ENCODE measurements at regions not wholly inside any gene's neighbourhood (a gene's known extent, or its start where the extent isn't known, plus 50 kb on each side); places are given as distances from the start of the nearest gene placed in this dataset.

GRCh38 chr11:106413222-106413621 lies 335.8 kb downstream of the AASDHPPT start (continued):
- TF ChIP-seq, protein P1, sequence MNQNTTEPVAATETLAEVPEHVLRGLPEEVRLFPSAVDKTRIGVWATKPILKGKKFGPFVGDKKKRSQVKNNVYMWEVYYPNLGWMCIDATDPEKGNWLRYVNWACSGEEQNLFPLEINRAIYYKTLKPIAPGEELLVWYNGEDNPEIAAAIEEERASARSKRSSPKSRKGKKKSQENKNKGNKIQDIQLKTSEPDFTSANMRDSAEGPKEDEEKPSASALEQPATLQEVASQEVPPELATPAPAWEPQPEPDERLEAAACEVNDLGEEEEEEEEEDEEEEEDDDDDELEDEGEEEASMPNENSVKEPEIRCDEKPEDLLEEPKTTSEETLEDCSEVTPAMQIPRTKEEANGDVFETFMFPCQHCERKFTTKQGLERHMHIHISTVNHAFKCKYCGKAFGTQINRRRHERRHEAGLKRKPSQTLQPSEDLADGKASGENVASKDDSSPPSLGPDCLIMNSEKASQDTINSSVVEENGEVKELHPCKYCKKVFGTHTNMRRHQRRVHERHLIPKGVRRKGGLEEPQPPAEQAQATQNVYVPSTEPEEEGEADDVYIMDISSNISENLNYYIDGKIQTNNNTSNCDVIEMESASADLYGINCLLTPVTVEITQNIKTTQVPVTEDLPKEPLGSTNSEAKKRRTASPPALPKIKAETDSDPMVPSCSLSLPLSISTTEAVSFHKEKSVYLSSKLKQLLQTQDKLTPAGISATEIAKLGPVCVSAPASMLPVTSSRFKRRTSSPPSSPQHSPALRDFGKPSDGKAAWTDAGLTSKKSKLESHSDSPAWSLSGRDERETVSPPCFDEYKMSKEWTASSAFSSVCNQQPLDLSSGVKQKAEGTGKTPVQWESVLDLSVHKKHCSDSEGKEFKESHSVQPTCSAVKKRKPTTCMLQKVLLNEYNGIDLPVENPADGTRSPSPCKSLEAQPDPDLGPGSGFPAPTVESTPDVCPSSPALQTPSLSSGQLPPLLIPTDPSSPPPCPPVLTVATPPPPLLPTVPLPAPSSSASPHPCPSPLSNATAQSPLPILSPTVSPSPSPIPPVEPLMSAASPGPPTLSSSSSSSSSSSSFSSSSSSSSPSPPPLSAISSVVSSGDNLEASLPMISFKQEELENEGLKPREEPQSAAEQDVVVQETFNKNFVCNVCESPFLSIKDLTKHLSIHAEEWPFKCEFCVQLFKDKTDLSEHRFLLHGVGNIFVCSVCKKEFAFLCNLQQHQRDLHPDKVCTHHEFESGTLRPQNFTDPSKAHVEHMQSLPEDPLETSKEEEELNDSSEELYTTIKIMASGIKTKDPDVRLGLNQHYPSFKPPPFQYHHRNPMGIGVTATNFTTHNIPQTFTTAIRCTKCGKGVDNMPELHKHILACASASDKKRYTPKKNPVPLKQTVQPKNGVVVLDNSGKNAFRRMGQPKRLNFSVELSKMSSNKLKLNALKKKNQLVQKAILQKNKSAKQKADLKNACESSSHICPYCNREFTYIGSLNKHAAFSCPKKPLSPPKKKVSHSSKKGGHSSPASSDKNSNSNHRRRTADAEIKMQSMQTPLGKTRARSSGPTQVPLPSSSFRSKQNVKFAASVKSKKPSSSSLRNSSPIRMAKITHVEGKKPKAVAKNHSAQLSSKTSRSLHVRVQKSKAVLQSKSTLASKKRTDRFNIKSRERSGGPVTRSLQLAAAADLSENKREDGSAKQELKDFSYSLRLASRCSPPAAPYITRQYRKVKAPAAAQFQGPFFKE (tag by site-specific recombination; IDR thresholded peaks at IDR 0.05; ENCODE audit: borderline replicate concordance) = no peak

DNA sequence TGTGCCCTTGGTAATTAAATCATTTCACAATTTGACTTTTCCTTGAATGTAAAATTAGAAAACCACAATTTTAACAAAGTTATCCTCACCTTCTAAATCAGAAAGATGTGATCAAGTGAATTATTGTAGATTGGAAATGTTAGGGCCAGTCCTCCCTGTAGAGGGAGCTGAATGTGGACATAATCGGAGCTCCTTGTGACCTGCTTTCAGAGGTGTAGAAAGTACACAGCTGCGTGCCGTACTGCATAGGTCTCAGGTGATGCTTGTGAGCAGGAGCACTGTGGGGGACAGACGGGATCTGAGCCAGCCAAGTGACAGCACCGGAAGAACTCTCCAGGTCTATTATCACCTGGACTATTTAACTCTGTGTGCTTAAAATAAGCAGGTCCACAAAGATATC lies 338.0 kb downstream of the AASDHPPT start:
- CTCF ChIA-PET = interaction anchor here (0.6 to 1.7 kb wide), 2 partner anchors 38 to 167 kb away, joined by 3 read pairs; no protein-coding TSS in a partner anchor

More for the DNA sequence above, 338.0 kb downstream of the AASDHPPT start:
- TF ChIP-seq ZNF600 (tag by site-specific recombination; IDR thresholded peaks at IDR 0.05) = no peak
- TF ChIP-seq ZNF677 (tag by site-specific recombination; IDR thresholded peaks at IDR 0.05) = no peak
- TF ChIP-seq OVOL3 (tag by site-specific recombination; IDR thresholded peaks at IDR 0.05) = no peak
- TF ChIP-seq ZNF350 (tag by site-specific recombination; IDR thresholded peaks at IDR 0.05) = no peak
- no peak for TF ChIP-seq ZNF324 (tag by site-specific recombination; IDR thresholded peaks at IDR 0.05)
- no peak for TF ChIP-seq ZSCAN18 (tag by site-specific recombination; IDR thresholded peaks at IDR 0.05)
- TF ChIP-seq, protein P2, sequence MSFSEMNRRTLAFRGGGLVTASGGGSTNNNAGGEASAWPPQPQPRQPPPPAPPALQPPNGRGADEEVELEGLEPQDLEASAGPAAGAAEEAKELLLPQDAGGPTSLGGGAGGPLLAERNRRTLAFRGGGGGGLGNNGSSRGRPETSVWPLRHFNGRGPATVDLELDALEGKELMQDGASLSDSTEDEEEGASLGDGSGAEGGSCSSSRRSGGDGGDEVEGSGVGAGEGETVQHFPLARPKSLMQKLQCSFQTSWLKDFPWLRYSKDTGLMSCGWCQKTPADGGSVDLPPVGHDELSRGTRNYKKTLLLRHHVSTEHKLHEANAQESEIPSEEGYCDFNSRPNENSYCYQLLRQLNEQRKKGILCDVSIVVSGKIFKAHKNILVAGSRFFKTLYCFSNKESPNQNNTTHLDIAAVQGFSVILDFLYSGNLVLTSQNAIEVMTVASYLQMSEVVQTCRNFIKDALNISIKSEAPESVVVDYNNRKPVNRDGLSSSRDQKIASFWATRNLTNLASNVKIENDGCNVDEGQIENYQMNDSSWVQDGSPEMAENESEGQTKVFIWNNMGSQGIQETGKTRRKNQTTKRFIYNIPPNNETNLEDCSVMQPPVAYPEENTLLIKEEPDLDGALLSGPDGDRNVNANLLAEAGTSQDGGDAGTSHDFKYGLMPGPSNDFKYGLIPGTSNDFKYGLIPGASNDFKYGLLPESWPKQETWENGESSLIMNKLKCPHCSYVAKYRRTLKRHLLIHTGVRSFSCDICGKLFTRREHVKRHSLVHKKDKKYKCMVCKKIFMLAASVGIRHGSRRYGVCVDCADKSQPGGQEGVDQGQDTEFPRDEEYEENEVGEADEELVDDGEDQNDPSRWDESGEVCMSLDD (tag by site-specific recombination; IDR thresholded peaks at IDR 0.05) = no peak
- TF ChIP-seq ZNF785 (tag by site-specific recombination; IDR thresholded peaks at IDR 0.05) = no peak
- TF ChIP-seq, protein P3, sequence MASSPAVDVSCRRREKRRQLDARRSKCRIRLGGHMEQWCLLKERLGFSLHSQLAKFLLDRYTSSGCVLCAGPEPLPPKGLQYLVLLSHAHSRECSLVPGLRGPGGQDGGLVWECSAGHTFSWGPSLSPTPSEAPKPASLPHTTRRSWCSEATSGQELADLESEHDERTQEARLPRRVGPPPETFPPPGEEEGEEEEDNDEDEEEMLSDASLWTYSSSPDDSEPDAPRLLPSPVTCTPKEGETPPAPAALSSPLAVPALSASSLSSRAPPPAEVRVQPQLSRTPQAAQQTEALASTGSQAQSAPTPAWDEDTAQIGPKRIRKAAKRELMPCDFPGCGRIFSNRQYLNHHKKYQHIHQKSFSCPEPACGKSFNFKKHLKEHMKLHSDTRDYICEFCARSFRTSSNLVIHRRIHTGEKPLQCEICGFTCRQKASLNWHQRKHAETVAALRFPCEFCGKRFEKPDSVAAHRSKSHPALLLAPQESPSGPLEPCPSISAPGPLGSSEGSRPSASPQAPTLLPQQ (tag by site-specific recombination; IDR thresholded peaks at IDR 0.05) = no peak
- no peak for TF ChIP-seq ZBTB21 (tag by site-specific recombination; IDR thresholded peaks at IDR 0.05)
- no peak for TF ChIP-seq BCL6B (tag by site-specific recombination; IDR thresholded peaks at IDR 0.05)
- TF ChIP-seq ZNF2 (tag by site-specific recombination; IDR thresholded peaks at IDR 0.05) = no peak
- H3K4me3 ChIP-seq (ENCODE audit: low read depth, low read length) = no peak overlapping the region
- no peaks in the 10 kb centered on the region for H3K9me3 ChIP-seq (ENCODE audit: control insufficient read depth, insufficient read depth, low read depth, low read length)
- no peaks in the 10 kb centered on the region for H3K36me3 ChIP-seq (ENCODE audit: control insufficient read depth in 2 of 2, insufficient read depth in 1 of 2, low read length in 2 of 2)
- POLR2A ChIA-PET = interaction anchor here (1.2 kb wide), 1 partner anchor 10 kb away, joined by 3 read pairs; no protein-coding TSS in a partner anchor
- H3K27ac ChIP-seq (ENCODE audit: extremely low read depth, low read depth, low read length) = no peak overlapping the region
- no peaks in the 10 kb centered on the region for H3K4me1 ChIP-seq (ENCODE audit: control insufficient read depth, insufficient read depth, low read length)

Data from HEK293 (cell line).